HG02623 (cell line): ENCODE measurements at regions not wholly inside any gene's neighbourhood (a gene's known extent, or its start where the extent isn't known, plus 50 kb on each side); places are given as distances from the start of the nearest gene placed in this dataset.

Experiments
- ATAC-seq: cut with Tn5 transposase; IDR thresholded peaks from one replicate; pipeline ENCODE4 v1.9.1; 2021; ENCODE audit warnings: moderate library complexity; ENCODE audit not compliant: unreplicated experiment

GRCh38 chr5:121795511-121795910 is 56.2 kb upstream of the FTMT start:
- no peak for ATAC-seq

- no peak for ATAC-seq
Measured at GRCh38 chr5:121797681-121798518, 53.8 kb upstream of the FTMT start.
